HG03378 (cell line): ENCODE measurements at regions not wholly inside any gene's neighbourhood (a gene's known extent, or its start where the extent isn't known, plus 50 kb on each side); places are given as distances from the start of the nearest gene placed in this dataset.
"Not testable (repeated sequence)": the region's sequence is repeated elsewhere in the genome, so short reads cannot be mapped to it uniquely, and the experiment has no call there.

Source experiments
- ATAC-seq: cut with Tn5 transposase; IDR thresholded peaks from one replicate; pipeline ENCODE4 v1.9.1; 2021; ENCODE audit warnings: mild to moderate bottlenecking, moderate library complexity; ENCODE audit not compliant: unreplicated experiment

DNA sequence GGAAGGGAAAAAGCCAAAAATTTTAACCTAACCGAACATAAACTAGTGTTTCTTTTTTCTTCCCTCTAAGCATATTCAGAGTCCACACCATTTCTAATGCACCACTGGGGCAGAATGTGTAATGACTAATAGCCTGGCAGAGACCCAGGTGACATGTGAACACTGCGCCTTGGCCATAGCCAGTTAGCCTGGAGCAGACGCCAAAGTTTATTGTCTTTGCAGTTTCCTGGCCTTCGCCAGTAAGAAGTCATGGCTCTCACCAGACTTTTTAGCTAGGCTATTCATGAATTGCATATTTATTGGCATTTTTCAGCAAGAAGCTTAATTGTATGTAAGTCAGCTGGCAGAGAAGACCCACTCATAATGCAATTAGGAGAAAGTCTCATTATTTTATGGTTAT is 182.8 kb upstream of the SLC27A6 start:
- no peak for ATAC-seq

- ATAC-seq, result no peak
Observed at GRCh38 chr5:128784726-128785125, 180.6 kb upstream of the SLC27A6 start.

DNA sequence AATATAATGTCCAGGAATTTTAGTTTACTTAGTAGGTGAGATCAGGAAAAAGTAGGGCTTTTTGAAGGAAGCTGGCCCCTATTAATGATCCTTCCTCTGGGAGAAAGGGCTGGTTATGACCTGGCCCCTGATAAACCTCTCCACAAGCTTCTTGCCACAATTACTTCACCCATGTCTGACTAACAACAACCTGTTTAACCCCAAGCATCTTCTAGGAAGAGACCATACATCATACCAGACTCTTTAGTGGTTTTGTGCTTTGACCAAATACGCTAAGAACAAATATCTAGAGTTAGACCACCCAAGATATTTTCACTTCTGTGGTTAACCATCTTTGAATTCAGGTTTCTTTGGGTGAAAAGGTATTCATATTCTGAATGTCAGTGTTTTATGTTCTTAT is 174.0 kb upstream of the SLC27A6 start:
- no peak for ATAC-seq

- ATAC-seq, result no peak
Observed at GRCh38 chr5:128796506-128796905, 168.8 kb upstream of the SLC27A6 start.

DNA sequence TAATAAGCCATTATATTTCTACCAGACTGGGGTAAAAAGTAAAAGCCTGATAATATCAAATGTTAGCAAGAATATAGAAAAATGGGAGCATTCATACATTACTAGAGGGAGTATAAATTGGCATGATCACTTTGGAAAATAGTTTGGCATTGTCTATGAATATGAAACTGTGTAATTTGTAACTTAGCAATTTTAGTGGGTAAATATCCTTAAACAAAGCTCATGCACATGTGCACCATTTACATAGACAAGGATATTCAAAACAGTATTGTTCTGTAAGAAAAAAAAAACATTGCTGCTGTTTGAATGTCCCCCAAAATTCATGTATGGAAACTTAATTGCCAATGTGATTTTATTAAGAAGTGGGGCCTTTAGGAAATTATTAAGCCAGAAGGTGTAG is 166.4 kb upstream of the SLC27A6 start:
- no peak for ATAC-seq

- ATAC-seq, result no peak
Observed at GRCh38 chr5:128799945-128800344, 165.3 kb upstream of the SLC27A6 start.

GRCh38 chr5:128800377-128800776 is 164.9 kb upstream of the SLC27A6 start:
- no peak for ATAC-seq

- no peak for ATAC-seq
Observed at GRCh38 chr5:128813317-128814070, 151.8 kb upstream of the SLC27A6 start.

- no peak for ATAC-seq
Observed at GRCh38 chr5:128815201-128815600, 150.1 kb upstream of the SLC27A6 start.

DNA sequence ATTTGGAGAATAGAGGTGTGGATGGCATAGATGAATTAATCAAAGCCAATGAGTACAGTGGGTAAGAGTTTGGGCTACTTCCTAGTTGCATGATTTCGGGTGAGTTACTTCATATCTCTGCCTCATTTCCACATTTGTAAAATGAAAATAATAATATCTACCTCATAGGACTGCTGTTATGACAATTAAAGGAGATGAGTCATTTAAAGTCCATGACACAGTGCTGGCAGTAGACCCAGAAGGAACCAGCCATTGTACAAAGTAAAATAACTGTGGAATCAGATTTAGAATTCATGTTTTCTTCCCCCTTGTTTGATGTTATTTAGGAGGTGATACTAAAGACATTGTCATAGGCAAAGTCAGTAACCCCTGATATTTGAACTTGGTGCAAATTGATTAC is 139.5 kb upstream of the SLC27A6 start:
- ATAC-seq, result no peak

- no peak for ATAC-seq
Observed at GRCh38 chr5:128826275-128826674, 139.0 kb upstream of the SLC27A6 start.

DNA sequence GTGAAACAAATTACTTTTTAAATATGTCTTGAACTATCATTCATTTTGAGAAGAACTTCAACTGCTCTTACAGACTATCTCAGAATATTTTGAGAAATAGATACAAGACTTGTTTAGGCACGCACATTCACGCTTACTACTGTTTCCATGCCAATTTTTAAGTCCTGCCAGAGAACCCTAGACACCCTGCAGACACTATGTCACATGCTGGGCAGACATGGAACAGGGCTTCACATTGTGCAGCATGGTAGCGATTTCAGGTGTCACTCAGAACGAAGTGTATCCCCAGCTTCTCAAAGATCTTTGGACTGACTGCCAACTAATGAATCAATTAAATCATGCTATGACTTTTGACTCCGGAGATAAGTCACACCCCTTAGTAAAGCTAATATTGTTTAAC is 128.7 kb upstream of the SLC27A6 start:
- ATAC-seq, result no peak

GRCh38 chr5:128838623-128839022 is 126.7 kb upstream of the SLC27A6 start:
- ATAC-seq, result no peak

GRCh38 chr5:128842241-128842640 is 123.0 kb upstream of the SLC27A6 start:
- no peak for ATAC-seq

- no peak for ATAC-seq
Observed at GRCh38 chr5:128844354-128844923, 120.8 kb upstream of the SLC27A6 start.

DNA sequence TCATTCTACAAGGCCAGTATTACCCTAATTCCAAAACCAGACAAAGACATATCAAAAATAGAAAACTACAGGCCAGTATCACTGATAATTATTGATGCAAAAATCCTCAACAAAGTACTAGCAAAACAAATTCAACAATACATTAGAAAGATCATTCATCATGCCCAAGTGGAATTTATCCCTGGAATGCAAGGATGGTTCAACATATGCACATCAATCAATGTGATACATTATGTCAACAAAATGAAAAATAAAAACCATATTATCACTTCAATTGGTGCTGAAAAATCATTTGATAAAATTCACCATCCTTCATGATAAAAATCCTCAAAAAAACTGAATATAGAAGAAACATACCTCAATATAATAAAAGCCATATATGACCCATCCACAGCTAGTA is 115.2 kb upstream of the SLC27A6 start:
- ATAC-seq, result no peak

DNA sequence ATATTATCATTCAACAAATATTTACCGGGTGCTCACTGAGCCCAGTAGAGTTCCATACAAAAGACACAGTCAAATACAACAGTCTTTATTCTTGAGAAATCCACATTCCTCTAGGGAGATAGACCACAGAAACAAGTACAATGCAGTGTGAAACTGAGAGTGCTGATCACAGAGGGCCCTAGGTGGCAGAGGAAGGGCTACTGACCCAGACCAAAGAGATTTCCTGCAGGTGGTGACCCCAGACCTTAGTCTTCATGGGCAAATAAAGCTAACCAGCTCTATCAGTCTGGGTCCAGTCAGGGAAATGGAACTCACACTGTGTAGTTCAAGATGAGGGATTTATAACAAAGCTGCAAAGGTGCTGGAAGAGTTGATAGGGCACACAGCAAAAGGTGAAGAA is 110.4 kb upstream of the SLC27A6 start:
- no peak for ATAC-seq

- no peak for ATAC-seq
Observed at GRCh38 chr5:128857076-128857677, 108.1 kb upstream of the SLC27A6 start.

GRCh38 chr5:128858995-128859394 is 106.3 kb upstream of the SLC27A6 start:
- no peak for ATAC-seq

DNA sequence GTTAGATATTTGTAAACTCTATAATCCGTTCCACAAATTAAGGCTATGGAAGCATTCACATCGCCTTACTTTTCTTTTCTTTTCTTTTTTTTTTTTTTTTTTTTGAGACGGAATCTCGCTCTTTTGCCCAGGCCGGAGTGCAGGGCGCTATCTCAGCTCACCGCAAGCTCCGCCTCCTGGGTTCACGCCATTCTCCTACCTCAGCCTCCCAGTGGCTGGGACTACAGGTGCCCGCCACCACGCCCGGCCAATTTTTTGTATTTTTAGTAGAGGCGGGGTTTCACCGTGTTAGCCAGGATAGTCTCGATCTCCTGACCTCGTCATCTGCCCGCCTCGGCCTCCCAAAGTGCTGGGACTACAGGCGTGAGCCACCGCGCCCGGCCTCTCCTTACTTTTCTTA is 104.1 kb upstream of the SLC27A6 start:
- ATAC-seq, result not testable (repeated sequence)

- no peak for ATAC-seq
Observed at GRCh38 chr5:128869970-128870369, 95.3 kb upstream of the SLC27A6 start.

- no peak for ATAC-seq
Observed at GRCh38 chr5:128870373-128870772, 94.9 kb upstream of the SLC27A6 start.
